ENCODE measurements at regions not wholly inside any gene's neighbourhood (a gene's known extent, or its start where the extent isn't known, plus 50 kb on each side); places are given as distances from the start of the nearest gene placed in this dataset.
"Not testable (repeated sequence)": the region's sequence is repeated elsewhere in the genome, so short reads cannot be mapped to it uniquely, and the experiment has no call there.

- Histone ChIP-seq H3K36me3 (no peaks in the 10 kb centered on the region), H3K9me3 (no peaks in the 10 kb centered on the region), H3K27me3 (replicated peaks; ENCODE audit: insufficient read depth) (no peaks in the 10 kb centered on the region), H3K4me1 (replicated peaks) (no peaks in the 10 kb centered on the region), H3K27ac (no peak overlapping the region), H3K4me3 (no peak overlapping the region)
- WGBS: 85% methylated on average over 2 of the region's 2 CpGs
- TF ChIP-seq POLR2AphosphoS5 (IDR thresholded peaks at IDR 0.05) (no peak), POLR2A (IDR thresholded peaks at IDR 0.05) (no peak), CTCF (IDR thresholded peaks at IDR 0.05) (no peak)
- DNase-seq (ENCODE audit: low spot score): no peak
- intact Hi-C loops (cut with DNase I): no loop called here
Measured at GRCh38 chr21:39072468-39072867, 110.8 kb downstream of the PSMG1 start.

- no peak overlapping the region for H3K4me3 ChIP-seq
- no peak for DNase-seq (ENCODE audit: low spot score)
- H3K36me3 ChIP-seq: no peaks in the 10 kb centered on the region
- H3K9me3 ChIP-seq: no peaks in the 10 kb centered on the region
- H3K27me3 ChIP-seq (replicated peaks; ENCODE audit: insufficient read depth): no peaks in the 10 kb centered on the region
- WGBS: 37% methylated on average over 4 of the region's 4 CpGs
- no peak overlapping the region for H3K27ac ChIP-seq
- H3K4me1 ChIP-seq (replicated peaks): no peaks in the 10 kb centered on the region
- intact Hi-C loops (cut with DNase I): no loop called here
- TF ChIP-seq CTCF (IDR thresholded peaks at IDR 0.05): no peak
- TF ChIP-seq POLR2AphosphoS5 (IDR thresholded peaks at IDR 0.05): no peak
- TF ChIP-seq POLR2A (IDR thresholded peaks at IDR 0.05): no peak
Measured at GRCh38 chr21:39071623-39072214, 111.5 kb downstream of the PSMG1 start.

GRCh38 chr21:39069856-39070255, 113.4 kb downstream of the PSMG1 start:
- H3K4me3 ChIP-seq; intact Hi-C loops (cut with DNase I); H3K9me3 ChIP-seq; H3K27me3 ChIP-seq (replicated peaks; ENCODE audit: insufficient read depth); DNase-seq (ENCODE audit: low spot score); H3K36me3 ChIP-seq; H3K4me1 ChIP-seq (replicated peaks); H3K27ac ChIP-seq: not testable (repeated sequence)
- 94% methylated on average over 3 of the region's 3 CpGs for WGBS

GRCh38 chr21:39066829-39067780, 116.1 kb downstream of the PSMG1 start:
- Histone ChIP-seq H3K27me3 (replicated peaks; ENCODE audit: insufficient read depth) (no peaks in the 10 kb centered on the region), H3K36me3 (no peaks in the 10 kb centered on the region), H3K4me1 (replicated peaks) (no peaks in the 10 kb centered on the region), H3K9me3 (no peaks in the 10 kb centered on the region), H3K27ac (no peak overlapping the region), H3K4me3 (no peak overlapping the region)
- TF ChIP-seq POLR2A (IDR thresholded peaks at IDR 0.05): no peak
- TF ChIP-seq POLR2AphosphoS5 (IDR thresholded peaks at IDR 0.05): no peak
- TF ChIP-seq CTCF (IDR thresholded peaks at IDR 0.05): no peak
- 91% methylated on average over 12 of the region's 12 CpGs for WGBS
- no peak for DNase-seq (ENCODE audit: low spot score)
- intact Hi-C loops (cut with DNase I): no loop called here

GRCh38 chr21:39065917-39066316, 117.3 kb downstream of the PSMG1 start:
- intact Hi-C loops (cut with DNase I): no loop called here
- Histone ChIP-seq H3K36me3 (no peaks in the 10 kb centered on the region), H3K27ac (no peak overlapping the region), H3K9me3 (no peaks in the 10 kb centered on the region), H3K27me3 (replicated peaks; ENCODE audit: insufficient read depth) (no peaks in the 10 kb centered on the region), H3K4me1 (replicated peaks) (no peaks in the 10 kb centered on the region), H3K4me3 (no peak overlapping the region)
- WGBS: 90% methylated on average over 2 of the region's 2 CpGs
- no peak for DNase-seq (ENCODE audit: low spot score)
- TF ChIP-seq POLR2AphosphoS5 (IDR thresholded peaks at IDR 0.05) (no peak), POLR2A (IDR thresholded peaks at IDR 0.05) (no peak), CTCF (IDR thresholded peaks at IDR 0.05) (no peak)

All from prostate gland (tissue), 2 donors.